ENCODE measurements at regions not wholly inside any gene's neighbourhood (a gene's known extent, or its start where the extent isn't known, plus 50 kb on each side); places are given as distances from the start of the nearest gene placed in this dataset.

DNA sequence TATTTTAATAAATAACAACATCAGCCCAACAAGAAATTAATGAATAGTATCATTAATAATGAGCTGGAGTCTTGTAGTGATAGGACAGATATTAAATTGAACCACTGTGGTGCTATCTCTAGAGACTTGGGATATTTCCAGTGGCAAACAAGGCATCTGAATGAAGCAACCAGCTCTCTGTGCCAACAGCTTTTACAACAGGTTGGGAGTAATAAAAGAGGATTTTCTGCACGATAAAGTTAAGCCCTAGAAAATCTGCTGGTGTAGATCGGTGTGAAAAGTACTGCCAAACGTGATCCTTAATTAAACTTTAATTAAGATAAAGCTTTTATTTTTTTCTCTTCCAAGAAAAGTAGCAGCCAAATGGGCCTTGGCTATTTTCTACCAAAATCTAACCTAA lies 385.5 kb downstream of the NR4A2 start (continued):
- no peak for TF ChIP-seq NFE2L2 (conservative IDR thresholded peaks at IDR 0.05; ENCODE audit: low read length)

DNA sequence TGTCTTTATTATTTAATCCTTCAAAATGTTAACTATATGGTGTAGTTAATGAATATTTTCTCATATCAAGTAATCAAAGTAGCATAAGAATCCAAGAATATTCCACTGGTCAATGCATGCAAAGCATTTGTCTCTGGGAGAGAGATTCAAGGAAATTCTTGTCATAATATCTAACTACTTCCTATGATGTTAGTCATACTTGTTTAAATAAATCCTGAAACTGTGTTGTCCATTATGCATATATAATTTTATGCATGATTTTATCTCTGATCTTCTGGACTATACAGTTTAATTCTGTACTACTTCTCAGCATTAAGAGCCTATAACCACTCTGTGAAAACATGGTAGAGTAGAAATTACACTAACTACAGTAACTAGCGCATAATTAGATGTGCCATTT lies 388.3 kb downstream of the NR4A2 start:
- Histone ChIP-seq H3K4me2 (no peak overlapping the region), H3K4me1 (no peaks in the 10 kb centered on the region), H3K4me3 (no peak overlapping the region), H3K9me3 (no peaks in the 10 kb centered on the region), H3K27ac (no peak overlapping the region)
- no peak for ATAC-seq
- CTCF ChIA-PET, result no interaction called here
- no peak for DNase-seq (ENCODE audit: low read depth in 1 of 2, low spot score in 1 of 2)
- POLR2A ChIA-PET, result no interaction called here
- no peak for FAIRE-seq
- no peak for TF ChIP-seq REST (IDR thresholded peaks at IDR 0.05)
- TF ChIP-seq KDM5A (IDR thresholded peaks at IDR 0.05), result no peak
- no peak for TF ChIP-seq CBX8 (IDR thresholded peaks at IDR 0.05)
- no peak for TF ChIP-seq MAZ (IDR thresholded peaks at IDR 0.05; ENCODE audit: borderline replicate concordance, low read depth, low read length)
- no peak for TF ChIP-seq E2F6 (IDR thresholded peaks at IDR 0.05; ENCODE audit: borderline replicate concordance, low read depth)
- TF ChIP-seq CHD2 (IDR thresholded peaks at IDR 0.05; ENCODE audit: low read length, partially characterized antibody), result no peak
- TF ChIP-seq CEBPB (IDR thresholded peaks at IDR 0.05), result no peak
- no peak for TF ChIP-seq FOSL2 (IDR thresholded peaks at IDR 0.05)
- TF ChIP-seq FOSL2 (CRISPR knock-in tag; IDR thresholded peaks at IDR 0.05), result no peak
- WGBS (ENCODE audit: missing lambda C conversion rate), result 2% methylated on average over 1 of the region's 1 CpG

DNA sequence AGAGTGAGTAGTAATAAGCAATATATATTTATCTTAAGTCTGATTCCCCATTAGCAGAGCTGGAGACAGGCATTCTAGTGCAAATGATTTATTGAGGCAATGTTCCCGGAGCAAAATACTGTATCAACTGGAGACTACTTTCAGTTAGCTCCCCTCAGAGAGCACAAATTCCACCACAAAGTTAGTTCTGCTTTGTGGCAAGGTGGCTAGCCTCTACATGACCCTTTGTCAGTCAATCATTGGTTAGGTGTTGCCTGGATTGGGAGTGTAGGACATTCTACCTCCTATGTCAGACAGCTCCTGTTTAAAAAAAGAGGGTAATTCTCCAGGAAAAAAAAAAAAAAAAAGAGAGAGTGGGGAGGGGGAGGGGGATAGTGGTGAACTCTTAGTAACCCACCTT lies 402.2 kb downstream of the NR4A2 start:
- ChIA-PET POLR2A (interaction anchor here (0.7 kb wide), 1 partner anchor 235 kb away, joined by 4 read pairs; no protein-coding TSS in a partner anchor), CTCF (no interaction called here)
- Histone ChIP-seq H3K9me3 (0 out of 3 replicates have a peak, but pooled peaks cover 2% of the 10 kb centered on the region), H3K27ac (no peak overlapping the region), H3K4me2 (no peak overlapping the region), H3K4me1 (no peaks in the 10 kb centered on the region), H3K4me3 (no peak overlapping the region)
- FAIRE-seq, result no peak
- TF ChIP-seq SMC3 (IDR thresholded peaks at IDR 0.05) (no peak), MAX (IDR thresholded peaks at IDR 0.05) (no peak), ZFP36 (IDR thresholded peaks at IDR 0.05; ENCODE audit: borderline replicate concordance, partially characterized antibody) (no peak), EP300 (IDR thresholded peaks at IDR 0.05) (no peak), CHD4 (IDR thresholded peaks at IDR 0.05; ENCODE audit: borderline replicate concordance) (no peak), MAZ (IDR thresholded peaks at IDR 0.05; ENCODE audit: borderline replicate concordance, low read depth, low read length) (no peak), RNF2 (IDR thresholded peaks at IDR 0.05; ENCODE audit: borderline replicate concordance, low read depth) (no peak), KDM5A (IDR thresholded peaks at IDR 0.05) (no peak), JUNB (IDR thresholded peaks at IDR 0.05) (no peak)
- no peak for ATAC-seq
- 21% methylated on average over 1 of the region's 1 CpG for WGBS (ENCODE audit: missing lambda C conversion rate)
- no peak for DNase-seq (ENCODE audit: low read depth in 1 of 2, low spot score in 1 of 2)

- Histone ChIP-seq H3K4me3 (no peak overlapping the region), H3K27ac (no peak overlapping the region), H3K4me2 (no peak overlapping the region), H3K9me3 (no peaks in the 10 kb centered on the region), H3K4me1 (no peaks in the 10 kb centered on the region)
- no peak for FAIRE-seq
- 43% methylated on average over 1 of the region's 1 CpG for WGBS (ENCODE audit: missing lambda C conversion rate)
- ATAC-seq, result no peak
- CTCF ChIA-PET, result interaction anchor here (0.7 kb wide), 1 partner anchor 1276 kb away, joined by 3 read pairs; no protein-coding TSS in a partner anchor
- POLR2A ChIA-PET, result no interaction called here
- TF ChIP-seq CHD4 (IDR thresholded peaks at IDR 0.05; ENCODE audit: borderline replicate concordance) (no peak), ZNF302 (CRISPR knock-in tag; IDR thresholded peaks at IDR 0.05) (no peak), HMGXB4 (CRISPR knock-in tag; IDR thresholded peaks at IDR 0.05; ENCODE audit: borderline replicate concordance) (no peak), RCOR1 (IDR thresholded peaks at IDR 0.05; ENCODE audit: low read depth, low read length) (no peak), MAFK (IDR thresholded peaks at IDR 0.05; ENCODE audit: partially characterized antibody) (peak; percentile 17)
- no peak for DNase-seq (ENCODE audit: low read depth in 1 of 2, low spot score in 1 of 2)
These were observed 415.1 kb downstream of the NR4A2 start for GRCh38 chr2:155917380-155917779.

Data from A549 (cell line).